ENCODE measurements at regions not wholly inside any gene's neighbourhood (a gene's known extent, or its start where the extent isn't known, plus 50 kb on each side); places are given as distances from the start of the nearest gene placed in this dataset.

DNA sequence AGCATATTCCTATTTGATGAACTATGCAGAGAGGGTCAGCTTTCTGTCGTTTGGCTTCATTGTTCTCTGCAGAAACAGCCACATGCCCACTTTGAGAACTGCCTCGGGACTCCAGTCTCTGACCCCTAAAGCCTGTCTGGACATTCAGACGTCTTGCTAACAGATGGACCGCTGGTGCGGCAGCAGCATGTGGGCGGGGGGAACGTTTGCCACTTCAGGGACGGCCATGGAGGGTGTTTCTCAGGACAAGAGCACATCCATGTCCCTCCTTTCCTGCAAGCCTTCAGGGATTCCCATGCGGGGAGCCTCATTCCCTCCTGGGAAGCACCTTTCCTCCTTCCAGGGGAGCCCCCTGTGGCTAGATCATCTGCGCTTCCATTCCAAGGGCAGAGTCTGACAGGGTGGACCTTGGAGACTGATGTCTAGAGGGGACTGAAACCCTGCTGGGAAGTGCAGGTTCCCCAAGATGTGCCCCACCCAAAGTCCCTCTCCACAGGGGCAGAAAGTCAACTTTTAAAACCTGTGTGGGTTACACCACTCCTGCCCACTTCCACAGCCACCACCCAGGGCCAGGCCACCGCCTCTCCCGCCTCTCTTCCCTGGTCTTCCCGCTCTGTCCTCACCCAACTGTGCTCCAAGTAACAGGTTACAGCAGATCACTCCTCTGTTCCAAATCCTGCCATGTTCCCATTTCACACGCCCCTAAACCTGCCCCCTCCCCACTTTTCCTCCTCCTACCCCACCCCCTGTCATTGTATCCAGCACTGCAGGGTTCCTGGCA, 94.8 kb upstream of the PMEPA1 start:
- no peak overlapping the region for H3K4me2 ChIP-seq (ENCODE audit: control insufficient read depth, insufficient read depth)
- RAD21 ChIA-PET (ENCODE audit: unreplicated experiment): no interaction called here
- intact Hi-C loops (cut with micrococcal nuclease; ENCODE audit: unreplicated experiment): no loop called here
- no peaks in the 10 kb centered on the region for H3K4me1 ChIP-seq (ENCODE audit: control insufficient read depth, insufficient read depth, low read length)
- TF ChIP-seq, protein P1, sequence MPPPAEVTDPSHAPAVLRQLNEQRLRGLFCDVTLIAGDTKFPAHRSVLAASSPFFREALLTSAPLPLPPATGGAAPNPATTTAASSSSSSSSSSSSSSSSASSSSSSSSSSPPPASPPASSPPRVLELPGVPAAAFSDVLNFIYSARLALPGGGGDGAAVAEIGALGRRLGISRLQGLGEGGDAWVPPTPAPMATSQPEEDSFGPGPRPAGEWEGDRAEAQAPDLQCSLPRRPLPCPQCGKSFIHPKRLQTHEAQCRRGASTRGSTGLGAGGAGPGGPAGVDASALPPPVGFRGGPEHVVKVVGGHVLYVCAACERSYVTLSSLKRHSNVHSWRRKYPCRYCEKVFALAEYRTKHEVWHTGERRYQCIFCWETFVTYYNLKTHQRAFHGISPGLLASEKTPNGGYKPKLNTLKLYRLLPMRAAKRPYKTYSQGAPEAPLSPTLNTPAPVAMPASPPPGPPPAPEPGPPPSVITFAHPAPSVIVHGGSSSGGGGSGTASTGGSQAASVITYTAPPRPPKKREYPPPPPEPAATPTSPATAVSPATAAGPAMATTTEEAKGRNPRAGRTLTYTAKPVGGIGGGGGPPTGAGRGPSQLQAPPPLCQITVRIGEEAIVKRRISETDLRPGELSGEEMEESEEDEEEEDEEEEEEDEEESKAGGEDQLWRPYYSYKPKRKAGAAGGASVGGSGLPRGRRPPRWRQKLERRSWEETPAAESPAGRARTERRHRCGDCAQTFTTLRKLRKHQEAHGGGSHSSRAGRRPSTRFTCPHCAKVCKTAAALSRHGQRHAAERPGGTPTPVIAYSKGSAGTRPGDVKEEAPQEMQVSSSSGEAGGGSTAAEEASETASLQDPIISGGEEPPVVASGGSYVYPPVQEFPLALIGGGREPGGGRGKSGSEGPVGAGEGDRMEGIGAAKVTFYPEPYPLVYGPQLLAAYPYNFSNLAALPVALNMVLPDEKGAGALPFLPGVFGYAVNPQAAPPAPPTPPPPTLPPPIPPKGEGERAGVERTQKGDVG (CRISPR knock-in tag; IDR thresholded peaks at IDR 0.05): no peak
- TF ChIP-seq SIN3A (IDR thresholded peaks at IDR 0.05; ENCODE audit: low read depth, low read length) (no peak), FOXM1 (IDR thresholded peaks at IDR 0.05; ENCODE audit: low read depth, low read length) (no peak), SMARCA5 (IDR thresholded peaks at IDR 0.05) (no peak), HDAC2 (IDR thresholded peaks at IDR 0.05) (no peak), EGR1 (IDR thresholded peaks at IDR 0.05; ENCODE audit: borderline replicate concordance in 1 of 2, low read depth in 2 of 2, low read length in 2 of 2) (no peak), IRF4 (IDR thresholded peaks at IDR 0.05; ENCODE audit: low read depth, low read length) (no peak), ZZZ3 (IDR thresholded peaks at IDR 0.05; ENCODE audit: control insufficient read depth, insufficient read length, low read depth) (no peak), ESRRA (IDR thresholded peaks at IDR 0.05; ENCODE audit: low read length) (no peak), ZNF384 (IDR thresholded peaks at IDR 0.05; ENCODE audit: borderline replicate concordance, low read depth, low read length) (no peak), IKZF1 (conservative IDR thresholded peaks at IDR 0.05) (no peak), TAF1 (IDR thresholded peaks at IDR 0.05; ENCODE audit: borderline replicate concordance, low read depth, low read length) (no peak), YBX1 (IDR thresholded peaks at IDR 0.05) (no peak), POU2F2 (IDR thresholded peaks at IDR 0.05; ENCODE audit: borderline replicate concordance, low read depth, low read length) (no peak)
- TF ChIP-seq, protein P2, sequence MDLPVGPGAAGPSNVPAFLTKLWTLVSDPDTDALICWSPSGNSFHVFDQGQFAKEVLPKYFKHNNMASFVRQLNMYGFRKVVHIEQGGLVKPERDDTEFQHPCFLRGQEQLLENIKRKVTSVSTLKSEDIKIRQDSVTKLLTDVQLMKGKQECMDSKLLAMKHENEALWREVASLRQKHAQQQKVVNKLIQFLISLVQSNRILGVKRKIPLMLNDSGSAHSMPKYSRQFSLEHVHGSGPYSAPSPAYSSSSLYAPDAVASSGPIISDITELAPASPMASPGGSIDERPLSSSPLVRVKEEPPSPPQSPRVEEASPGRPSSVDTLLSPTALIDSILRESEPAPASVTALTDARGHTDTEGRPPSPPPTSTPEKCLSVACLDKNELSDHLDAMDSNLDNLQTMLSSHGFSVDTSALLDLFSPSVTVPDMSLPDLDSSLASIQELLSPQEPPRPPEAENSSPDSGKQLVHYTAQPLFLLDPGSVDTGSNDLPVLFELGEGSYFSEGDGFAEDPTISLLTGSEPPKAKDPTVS (IDR thresholded peaks at IDR 0.05; ENCODE audit: low read depth, low read length): no peak
- TF ChIP-seq, protein P3, sequence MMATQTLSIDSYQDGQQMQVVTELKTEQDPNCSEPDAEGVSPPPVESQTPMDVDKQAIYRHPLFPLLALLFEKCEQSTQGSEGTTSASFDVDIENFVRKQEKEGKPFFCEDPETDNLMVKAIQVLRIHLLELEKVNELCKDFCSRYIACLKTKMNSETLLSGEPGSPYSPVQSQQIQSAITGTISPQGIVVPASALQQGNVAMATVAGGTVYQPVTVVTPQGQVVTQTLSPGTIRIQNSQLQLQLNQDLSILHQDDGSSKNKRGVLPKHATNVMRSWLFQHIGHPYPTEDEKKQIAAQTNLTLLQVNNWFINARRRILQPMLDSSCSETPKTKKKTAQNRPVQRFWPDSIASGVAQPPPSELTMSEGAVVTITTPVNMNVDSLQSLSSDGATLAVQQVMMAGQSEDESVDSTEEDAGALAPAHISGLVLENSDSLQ (IDR thresholded peaks at IDR 0.05): no peak
- TF ChIP-seq, protein P4, sequence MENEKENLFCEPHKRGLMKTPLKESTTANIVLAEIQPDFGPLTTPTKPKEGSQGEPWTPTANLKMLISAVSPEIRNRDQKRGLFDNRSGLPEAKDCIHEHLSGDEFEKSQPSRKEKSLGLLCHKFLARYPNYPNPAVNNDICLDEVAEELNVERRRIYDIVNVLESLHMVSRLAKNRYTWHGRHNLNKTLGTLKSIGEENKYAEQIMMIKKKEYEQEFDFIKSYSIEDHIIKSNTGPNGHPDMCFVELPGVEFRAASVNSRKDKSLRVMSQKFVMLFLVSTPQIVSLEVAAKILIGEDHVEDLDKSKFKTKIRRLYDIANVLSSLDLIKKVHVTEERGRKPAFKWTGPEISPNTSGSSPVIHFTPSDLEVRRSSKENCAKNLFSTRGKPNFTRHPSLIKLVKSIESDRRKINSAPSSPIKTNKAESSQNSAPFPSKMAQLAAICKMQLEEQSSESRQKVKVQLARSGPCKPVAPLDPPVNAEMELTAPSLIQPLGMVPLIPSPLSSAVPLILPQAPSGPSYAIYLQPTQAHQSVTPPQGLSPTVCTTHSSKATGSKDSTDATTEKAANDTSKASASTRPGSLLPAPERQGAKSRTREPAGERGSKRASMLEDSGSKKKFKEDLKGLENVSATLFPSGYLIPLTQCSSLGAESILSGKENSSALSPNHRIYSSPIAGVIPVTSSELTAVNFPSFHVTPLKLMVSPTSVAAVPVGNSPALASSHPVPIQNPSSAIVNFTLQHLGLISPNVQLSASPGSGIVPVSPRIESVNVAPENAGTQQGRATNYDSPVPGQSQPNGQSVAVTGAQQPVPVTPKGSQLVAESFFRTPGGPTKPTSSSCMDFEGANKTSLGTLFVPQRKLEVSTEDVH (IDR thresholded peaks at IDR 0.05; ENCODE audit: low read depth, partially characterized antibody): no peak
- peaks cover 0 to 4% of the 10 kb centered on the region in 2 experiments; a peak in 2 of 4 replicates for H3K27me3 ChIP-seq (replicated peaks in 1 of 2; ENCODE audit: control insufficient read depth in 2 of 2, insufficient read depth in 2 of 2, low read length in 1 of 2)
- ATAC-seq (no peak), FAIRE-seq (no peak), DNase-seq (ENCODE audit: low read depth, low spot score) (no peak)
- H3K27ac ChIP-seq (ENCODE audit: control insufficient read depth, insufficient read depth): no peak overlapping the region
- POLR2A ChIA-PET: no interaction called here
- H2AFZ ChIP-seq (ENCODE audit: control insufficient read depth, low read depth, low read length): no peak overlapping the region
- BruUV-seq (replicated peaks): no TSS peak
- H3K9ac ChIP-seq (ENCODE audit: control insufficient read depth, insufficient read depth, low read length): no peak overlapping the region
- WGBS (ENCODE audit: insufficient coverage, insufficient replicate concordance, low lambda C conversion rate, missing lambda C conversion rate): 32% methylated on average over 14 of the region's 14 CpGs
- in situ Hi-C loops (cut with MboI): no loop called here
- H3K79me2 ChIP-seq (ENCODE audit: control insufficient read depth, insufficient read depth, low read length): no peaks in the 10 kb centered on the region
- H3K9me3 ChIP-seq (replicated peaks; ENCODE audit: control insufficient read depth, insufficient read depth, low read length): no peaks in the 10 kb centered on the region
- SMC1A ChIA-PET (ENCODE audit: uncharacterized antibody, unreplicated experiment): no interaction called here
- H4K20me1 ChIP-seq (ENCODE audit: control insufficient read depth, insufficient read depth): no peaks in the 10 kb centered on the region
- CTCF ChIA-PET: no interaction called here
- no peak overlapping the region for H3K4me3 ChIP-seq
- H3K36me3 ChIP-seq (ENCODE audit: control insufficient read depth in 2 of 2, insufficient read depth in 2 of 2, low read length in 1 of 2): no peaks in the 10 kb centered on the region

Data from GM12878 (cell line).